Body of pancreas (tissue), 4 donors: ENCODE measurements at regions not wholly inside any gene's neighbourhood (a gene's known extent, or its start where the extent isn't known, plus 50 kb on each side); places are given as distances from the start of the nearest gene placed in this dataset.

Experiments
- POLR2A ChIP-seq, 3 donors: fragments of 450-650 bp; IDR thresholded peaks; one replicate each; pipeline ENCODE4 v1.6.1; 2016; ENCODE audit warnings: antibody characterized with exemption in 3 of 3, mild to moderate bottlenecking in 2 of 3
- TF ChIP-seq, protein P1 (sequence below), 7 experiments: fragments of 450-650 bp in 4 of 7; fragments of 200-600 bp in 3 of 7; sonication (generic) in 3 of 7; IDR thresholded peaks; one replicate each; pipeline ENCODE4 v1.5.1; 2016 to 2019; ENCODE audit warnings: antibody characterized with exemption in 7 of 7

DNA sequence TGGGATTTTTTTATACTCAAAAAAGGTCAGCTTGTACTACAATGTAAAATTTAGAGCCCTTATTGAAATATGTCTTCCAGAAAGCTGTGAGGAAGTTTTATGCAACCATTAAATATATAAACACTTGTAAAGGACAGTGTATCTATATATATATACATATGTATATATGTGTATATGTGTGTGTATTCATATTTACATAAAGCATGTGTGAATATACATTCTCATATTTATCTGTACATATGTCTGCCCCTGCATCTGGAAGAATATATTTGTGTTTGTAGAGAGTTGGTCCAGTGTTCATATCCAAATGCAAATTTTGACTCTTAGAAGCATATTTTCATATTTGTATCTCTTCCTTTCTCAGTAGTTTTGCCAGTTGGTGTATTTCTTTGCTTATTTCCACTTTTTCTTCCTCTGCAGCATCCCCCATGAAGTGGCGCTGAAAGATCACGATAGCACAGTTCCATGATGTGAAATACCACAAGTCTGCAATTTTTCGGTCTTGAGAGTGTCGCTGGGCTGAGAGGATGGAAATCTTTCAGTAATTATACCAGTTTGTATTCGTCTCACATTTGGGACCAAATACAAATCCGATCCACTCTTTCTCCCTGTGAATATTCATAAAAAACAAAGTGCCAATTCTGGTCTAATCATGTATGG lies 311.7 kb upstream of the DPH6 start:
- TF ChIP-seq, protein P1, sequence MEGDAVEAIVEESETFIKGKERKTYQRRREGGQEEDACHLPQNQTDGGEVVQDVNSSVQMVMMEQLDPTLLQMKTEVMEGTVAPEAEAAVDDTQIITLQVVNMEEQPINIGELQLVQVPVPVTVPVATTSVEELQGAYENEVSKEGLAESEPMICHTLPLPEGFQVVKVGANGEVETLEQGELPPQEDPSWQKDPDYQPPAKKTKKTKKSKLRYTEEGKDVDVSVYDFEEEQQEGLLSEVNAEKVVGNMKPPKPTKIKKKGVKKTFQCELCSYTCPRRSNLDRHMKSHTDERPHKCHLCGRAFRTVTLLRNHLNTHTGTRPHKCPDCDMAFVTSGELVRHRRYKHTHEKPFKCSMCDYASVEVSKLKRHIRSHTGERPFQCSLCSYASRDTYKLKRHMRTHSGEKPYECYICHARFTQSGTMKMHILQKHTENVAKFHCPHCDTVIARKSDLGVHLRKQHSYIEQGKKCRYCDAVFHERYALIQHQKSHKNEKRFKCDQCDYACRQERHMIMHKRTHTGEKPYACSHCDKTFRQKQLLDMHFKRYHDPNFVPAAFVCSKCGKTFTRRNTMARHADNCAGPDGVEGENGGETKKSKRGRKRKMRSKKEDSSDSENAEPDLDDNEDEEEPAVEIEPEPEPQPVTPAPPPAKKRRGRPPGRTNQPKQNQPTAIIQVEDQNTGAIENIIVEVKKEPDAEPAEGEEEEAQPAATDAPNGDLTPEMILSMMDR (IDR thresholded peaks at IDR 0.05) = no peak
- no peak for TF ChIP-seq POLR2A (IDR thresholded peaks at IDR 0.05)
